8988T (cell line): ENCODE measurements at regions not wholly inside any gene's neighbourhood (a gene's known extent, or its start where the extent isn't known, plus 50 kb on each side); places are given as distances from the start of the nearest gene placed in this dataset.

Experiments used
- DNase-seq: peaks from one replicate; pipeline ENCODE4 v3.0.0; 2011

DNA sequence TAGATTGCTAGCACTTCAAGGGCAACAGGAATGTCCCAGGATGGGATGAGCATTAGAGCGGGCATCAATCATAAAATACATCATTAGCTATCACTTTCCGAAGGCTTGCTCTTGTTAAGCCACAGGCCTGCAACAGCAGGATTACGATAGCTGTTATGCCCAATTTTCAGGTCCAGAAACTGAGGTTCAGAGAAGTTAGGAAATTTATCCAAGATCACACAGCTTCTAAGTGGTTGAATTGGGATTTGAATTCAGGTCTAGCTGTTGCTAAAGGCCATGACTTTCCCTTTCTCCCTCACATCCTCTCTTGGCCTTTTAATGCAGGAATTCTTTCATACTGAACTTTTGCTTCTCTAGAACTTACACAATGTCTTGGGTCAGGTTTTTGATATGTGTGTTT, 119.4 kb upstream of the ERCC6L2 start:
- no peak for DNase-seq

DNA sequence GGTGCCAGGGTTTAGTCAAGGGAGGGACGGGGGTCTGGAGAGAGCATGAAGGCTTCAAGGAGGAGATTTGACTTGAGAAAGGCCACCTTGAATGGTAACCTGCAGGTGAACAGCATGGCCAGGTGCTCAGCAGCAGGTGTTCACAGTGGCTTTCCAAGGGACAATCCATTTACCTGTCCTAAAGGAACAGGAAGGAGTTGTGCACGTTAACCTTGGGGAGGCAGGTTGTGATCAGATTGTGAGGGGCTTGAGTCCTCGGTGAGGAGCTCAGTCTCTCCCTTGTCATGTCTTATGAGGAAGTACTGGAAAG, 120.1 kb upstream of the ERCC6L2 start:
- no peak for DNase-seq

DNA sequence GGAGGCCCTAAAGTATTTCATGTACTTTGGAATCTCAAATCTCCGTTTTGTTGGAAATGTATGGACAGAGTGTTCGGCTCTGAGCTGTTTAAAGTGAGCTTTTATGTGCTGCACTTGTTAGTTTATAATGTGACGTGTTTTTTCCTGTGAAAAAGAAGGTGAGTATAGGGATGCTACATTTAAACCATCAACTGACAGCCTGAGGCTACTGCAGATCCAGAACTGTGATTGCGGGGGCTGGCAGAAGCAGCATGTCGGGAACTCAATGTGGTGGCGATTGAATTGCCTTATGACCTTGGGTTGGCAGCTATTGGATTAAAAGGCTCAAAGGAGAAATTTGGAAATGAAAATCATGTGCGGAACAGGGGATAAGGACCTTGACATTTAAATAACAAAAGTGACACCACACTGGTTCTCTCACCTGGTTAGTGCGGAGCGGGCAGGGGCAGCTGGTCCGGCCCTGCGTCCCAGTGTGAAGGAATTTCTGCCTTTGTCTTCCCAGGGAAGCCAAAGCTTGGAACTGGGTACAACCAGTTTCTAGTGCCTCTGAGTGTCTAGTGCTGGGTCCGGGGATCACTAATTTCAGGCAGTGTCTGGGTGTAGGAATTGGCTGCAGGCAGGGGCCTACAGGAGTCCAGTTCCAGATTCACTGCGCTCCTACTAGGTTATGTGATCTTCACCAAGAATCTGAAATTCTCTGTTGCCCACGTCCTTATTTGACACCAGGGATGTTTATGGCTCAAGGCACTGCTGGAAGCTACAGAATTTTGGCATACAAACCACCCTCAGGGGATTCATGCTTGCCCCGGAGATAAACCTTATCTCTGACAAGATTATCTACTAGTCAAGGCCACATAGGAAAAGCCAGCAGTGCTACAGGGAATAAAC, 120.7 kb upstream of the ERCC6L2 start:
- no peak for DNase-seq

DNA sequence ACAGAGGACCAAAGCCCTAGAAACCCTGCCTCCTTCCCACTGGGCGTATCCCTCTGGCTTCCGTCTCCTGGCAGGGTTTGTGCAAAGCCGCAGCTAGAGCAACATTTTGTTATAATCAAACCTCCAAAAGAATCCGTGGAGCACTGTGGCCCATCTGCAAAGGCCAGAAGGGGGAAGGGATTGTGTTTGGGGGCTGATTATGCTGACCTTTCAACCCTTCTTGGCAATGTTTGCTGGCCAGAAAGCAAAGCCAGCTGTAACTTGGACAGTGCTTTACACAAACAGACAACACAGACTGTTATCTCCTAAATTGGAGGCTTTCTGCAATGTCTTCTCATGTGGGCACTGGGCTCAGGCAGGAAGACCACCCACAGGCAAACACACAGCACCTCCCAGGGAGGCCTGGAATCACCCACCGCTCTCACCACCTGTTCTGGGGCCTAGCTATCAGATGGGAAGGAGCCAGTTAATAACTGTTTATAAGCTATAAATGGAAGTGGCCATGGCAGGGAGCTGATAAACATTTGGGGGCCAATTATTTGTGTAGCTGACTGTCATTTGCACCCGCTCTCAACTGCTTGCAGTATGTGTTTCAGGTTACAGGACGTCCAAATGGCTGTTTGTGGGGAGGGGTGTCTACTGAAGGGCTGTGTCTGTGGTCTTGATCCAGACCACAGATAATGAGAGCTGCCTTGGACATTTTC, 121.6 kb upstream of the ERCC6L2 start:
- no peak for DNase-seq

DNA sequence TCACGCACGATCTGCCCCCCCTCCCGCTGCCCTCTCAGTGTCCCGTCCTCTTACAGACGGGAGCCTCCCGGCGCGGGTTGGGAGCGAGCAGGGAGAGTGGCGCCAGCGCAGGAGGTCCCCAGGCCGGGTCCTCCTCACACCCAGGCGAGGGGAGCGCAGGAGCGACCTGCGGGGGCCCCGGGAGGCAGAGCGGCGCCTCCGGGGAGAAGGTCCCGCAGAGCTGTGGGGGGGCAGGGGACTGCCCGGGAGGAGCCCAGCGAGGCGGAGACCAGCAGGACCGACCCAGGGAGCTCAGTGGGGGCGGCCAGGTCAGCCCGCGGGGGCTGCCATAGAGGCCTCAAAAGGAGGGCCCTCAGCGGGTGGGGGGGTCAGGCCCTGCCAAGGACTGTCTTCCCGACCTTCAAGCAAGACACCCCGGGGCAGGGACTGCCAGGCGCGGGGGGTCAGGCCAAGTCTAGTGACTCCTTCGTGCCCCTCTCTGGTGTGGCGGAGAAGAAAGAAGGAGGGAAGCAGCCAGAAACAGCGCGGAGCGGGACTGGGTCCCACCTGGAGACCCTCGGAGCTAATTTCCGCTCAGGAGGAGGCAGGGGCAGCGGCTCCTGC, 123.3 kb upstream of the ERCC6L2 start:
- no peak for DNase-seq

DNA sequence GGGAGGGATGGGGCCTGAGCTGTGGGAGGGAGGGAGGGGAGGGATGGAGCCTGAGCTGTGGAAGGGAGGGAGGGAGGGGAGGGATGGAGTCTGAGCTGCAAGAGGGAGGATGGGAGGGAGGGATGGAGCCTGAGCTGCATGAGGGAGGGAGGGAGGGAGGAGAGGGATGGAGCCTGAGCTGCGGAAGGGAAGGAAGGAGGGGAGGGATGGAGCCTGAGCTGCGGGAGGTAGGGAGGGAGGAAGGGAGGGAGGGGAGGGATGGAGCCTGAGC, 124.0 kb upstream of the ERCC6L2 start:
- no peak for DNase-seq

DNA sequence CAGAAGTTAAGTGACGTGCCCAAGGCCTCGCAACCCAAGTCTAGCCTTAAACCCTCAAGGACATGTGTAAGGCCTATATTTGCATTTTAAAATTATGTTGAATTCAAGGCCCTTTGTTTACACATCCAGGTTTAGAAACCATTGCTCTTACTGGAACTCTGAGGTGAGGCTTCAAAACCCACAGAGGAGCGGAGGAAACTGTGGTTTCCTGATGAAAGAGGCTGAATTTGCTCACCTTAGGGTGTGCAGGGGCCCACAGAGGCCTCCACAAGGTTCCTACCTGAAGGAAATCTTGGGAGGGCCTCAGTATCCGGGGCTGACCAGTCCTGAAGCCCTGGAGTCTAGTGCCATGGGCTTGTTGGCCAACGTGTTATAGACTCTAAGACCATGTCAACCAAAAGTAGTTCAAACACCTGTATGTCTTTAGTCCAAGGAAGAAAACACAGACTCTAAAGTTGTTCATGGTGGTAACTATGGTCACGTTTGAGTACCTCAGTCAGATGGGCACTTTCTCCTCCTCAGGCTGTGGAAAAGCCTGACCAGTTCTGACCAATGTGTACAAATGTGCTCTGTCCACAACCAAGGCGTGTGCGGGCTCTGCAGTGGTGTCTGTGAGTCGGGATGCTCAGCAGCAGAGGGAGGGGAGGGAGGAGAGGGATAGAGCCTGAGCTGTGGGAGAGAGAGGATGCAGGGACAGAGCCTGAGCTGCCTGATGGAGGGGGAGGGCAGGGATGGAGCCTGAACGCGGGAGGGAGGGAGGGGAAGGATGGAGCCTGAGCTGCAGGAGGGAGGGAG, 124.6 kb upstream of the ERCC6L2 start:
- no peak for DNase-seq

DNA sequence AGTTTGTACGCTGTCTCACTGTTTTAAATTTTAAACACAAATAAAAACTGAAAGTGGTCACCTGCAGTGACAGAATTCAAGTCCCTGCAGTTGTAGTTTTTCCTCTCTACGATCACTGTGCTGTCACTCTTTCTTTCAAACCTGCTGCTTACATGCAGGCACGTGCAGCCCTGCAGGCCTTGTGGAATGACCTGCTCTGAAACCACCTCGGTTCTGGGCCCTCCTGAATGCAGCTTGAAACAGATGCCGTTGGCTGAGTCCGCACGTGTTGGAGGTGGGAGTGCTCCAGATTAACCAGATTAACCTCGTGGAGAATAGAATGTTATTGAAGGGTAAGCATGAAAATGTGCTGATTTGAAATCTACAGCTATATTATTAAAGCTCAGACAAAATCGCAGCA, 126.0 kb upstream of the ERCC6L2 start:
- no peak for DNase-seq

DNA sequence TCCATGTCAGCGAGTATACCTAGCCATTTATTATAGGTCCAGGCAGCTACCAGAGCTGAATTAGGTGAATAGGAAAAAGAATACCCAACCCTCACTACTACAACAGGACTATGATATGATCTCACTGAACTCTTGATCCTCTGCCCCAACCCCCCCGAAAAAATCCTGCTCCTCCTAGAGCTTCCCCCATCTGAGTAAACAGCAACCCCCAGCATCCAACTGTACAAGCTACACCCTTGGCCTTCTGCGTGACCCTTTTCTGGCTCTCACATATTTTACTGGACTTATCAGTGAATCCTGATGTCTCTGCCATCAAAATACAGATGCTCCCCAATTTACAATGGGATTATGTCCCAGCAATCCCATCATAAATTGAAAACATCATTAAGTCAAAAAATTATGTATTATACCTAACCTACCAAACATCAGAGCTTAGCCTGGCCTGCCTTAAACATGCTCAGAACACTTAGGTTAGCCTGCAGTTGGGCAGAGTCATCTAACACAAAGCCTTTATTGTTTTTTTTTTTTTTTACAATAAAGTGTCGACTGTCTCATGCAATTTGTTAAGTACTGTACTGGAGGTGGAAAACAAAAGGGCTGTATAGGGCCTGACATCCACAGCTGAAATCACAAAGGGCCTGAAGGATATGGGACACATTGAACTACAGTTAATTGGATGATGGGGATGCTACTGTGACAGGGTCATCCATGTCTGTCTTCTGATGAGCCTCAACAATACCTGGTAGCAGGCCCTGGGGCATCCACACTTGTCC, 128.9 kb upstream of the ERCC6L2 start:
- no peak for DNase-seq

DNA sequence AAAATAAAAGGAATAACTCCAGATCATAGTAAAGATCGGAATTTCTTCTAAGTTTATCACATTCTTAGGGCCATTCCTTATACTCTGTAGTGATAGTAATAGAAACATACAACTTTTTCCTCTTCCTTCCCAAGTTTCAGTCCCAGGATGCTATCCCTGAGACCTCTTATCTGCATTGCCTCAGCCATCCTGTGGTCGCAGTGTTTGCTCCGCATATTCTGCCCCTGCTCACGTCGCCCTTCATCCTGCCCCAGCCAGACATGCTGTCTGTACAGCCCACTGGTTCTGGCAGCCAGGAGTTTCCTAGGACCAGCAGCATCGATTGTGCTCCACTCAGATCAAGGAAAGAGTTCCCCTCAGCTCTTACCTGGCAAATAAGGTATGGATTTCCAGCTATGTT, 132.7 kb upstream of the ERCC6L2 start:
- DNase-seq: no peak

DNA sequence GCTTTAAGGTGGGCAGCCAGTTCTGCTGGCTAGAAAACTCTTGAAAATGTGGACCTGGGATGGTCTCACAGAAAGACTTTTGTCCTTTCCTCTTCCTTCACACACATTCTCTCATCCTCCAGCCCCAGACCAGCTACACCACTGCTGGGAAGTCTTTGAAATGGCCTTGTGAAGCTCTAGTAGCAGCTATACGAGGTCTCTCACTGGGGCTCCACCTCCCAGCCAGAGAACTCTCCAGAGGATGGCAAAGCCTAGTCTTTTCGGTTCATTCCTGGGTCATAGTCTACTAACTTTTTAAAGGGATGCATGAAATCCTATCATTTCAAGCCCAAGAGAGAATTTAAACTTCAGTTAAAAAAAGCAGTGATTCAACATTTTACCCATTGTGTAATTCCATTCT, 133.9 kb upstream of the ERCC6L2 start:
- no peak for DNase-seq

DNA sequence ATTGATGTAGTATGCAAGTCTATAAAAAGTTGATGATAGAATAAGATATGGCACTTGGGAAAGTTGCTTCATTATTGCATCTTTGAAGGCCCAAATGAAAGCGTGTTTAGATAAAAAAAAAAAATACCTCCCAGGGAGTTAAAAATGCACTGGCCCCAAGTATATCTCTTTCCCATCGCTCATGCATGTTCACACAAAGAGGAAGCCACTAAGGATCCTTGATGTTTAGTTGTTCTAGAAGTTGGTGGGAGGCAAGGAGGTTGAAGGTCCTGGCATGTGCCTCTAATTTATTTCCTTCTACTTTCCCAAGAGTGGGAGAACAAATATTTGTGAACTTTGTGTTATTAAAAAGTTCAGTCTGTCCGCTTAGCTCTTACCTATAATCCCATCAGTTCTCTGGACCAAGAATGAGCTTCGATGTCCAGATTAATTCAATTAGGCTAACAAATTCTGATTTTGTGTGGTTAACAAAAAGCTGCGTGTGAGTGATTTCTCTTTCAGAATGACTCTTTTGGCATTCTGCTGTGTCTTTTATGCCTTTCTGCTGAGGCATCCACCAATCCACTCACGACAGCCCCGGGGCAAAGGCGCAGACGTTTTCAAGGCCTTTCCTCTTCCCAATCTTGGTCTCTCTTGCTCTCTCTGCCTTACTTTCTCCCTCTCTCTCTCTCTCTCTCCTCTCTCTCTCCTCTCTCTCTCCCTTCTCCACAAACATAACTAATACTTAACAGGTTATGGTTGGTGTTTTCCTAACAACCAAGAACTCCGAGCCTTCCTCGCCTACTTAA, 135.1 kb upstream of the ERCC6L2 start:
- no peak for DNase-seq

DNA sequence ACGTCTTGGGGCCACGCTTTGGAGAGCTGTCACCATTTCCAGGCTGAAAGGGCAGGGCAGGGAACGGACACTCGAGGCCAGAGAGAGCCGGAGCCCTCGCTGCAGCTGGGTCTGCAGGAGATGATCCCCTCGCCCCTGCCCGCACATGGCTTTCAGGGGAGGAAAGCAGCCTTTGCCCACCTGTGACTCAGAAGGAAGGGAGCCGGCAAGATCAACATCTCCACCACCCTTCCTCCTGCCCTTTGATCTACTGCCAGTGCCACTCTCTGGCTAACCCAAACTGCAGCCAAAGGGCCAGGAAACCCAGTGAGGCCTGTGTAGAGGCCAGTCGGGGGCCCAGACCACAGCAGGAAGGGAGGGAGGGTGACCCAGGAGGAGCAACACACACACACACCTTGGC, 137.1 kb upstream of the ERCC6L2 start:
- DNase-seq: no peak

DNA sequence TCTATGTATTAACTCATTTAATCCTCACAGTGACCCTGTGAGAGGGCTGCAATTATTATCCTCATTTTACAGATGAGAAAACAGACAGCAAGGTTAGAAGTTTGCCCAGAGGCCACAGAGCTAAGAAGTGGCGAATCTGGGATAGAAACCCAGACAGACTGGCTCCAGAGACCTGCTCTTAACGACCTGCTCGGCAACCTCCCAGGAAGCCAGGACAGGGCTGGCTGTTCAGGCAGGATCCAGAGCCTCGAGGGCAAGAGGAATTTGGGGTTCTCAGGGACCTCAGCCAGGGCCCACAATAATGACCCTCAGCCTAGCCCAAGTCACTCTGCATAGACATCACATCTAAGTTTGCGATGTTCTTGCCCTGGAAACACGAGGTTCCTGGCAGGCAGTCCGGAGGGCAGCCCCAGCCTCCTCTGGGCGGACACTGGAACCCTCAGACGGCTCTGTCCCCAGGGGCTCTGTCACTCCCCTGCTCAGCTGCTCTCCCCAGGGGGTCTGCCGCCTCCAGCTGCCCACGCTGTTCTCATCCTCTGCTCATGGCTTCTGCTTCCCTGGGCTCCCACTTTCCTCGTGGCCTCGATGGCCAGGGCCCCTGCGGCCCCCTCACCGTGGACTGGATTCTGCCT, 138.5 kb upstream of the ERCC6L2 start:
- no peak for DNase-seq

DNA sequence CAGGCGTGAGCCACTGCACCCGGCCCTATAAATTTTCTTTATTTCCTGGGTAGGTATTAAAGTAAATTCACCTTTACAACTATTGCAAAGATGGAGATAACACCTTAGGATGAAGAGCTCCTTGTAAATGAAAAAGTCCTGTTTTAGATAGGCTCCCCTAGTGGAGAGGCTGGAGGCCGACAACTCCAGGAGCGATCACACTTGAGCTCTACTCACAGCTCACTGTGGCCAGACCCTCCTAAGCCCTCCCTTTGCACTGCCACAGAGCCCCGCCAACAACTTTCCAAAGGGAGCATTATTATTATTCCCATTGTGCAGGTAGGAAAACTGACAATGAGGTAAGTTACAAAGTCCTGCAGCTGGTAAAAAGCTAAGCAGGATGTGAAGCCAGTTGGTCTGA, 139.1 kb upstream of the ERCC6L2 start:
- DNase-seq: no peak

DNA sequence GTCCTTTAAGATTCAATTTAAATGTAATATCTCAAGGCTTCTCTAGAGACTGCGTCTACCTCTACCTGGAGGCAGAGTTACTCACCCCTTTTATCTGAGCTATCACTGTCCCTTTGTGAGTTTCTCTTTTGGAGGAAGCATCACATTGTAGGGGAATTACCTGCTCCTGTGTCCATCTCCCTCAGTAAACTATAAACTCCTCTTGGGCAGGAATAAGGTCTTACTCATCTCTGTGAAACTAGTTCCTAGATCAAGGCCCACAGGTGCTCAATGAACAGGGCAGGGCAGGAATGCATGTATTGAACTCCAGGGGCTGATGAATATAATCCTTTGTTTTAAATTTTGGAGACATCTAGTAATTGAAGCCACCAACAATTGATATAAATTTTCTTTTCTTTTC, 139.8 kb upstream of the ERCC6L2 start:
- no peak for DNase-seq

DNA sequence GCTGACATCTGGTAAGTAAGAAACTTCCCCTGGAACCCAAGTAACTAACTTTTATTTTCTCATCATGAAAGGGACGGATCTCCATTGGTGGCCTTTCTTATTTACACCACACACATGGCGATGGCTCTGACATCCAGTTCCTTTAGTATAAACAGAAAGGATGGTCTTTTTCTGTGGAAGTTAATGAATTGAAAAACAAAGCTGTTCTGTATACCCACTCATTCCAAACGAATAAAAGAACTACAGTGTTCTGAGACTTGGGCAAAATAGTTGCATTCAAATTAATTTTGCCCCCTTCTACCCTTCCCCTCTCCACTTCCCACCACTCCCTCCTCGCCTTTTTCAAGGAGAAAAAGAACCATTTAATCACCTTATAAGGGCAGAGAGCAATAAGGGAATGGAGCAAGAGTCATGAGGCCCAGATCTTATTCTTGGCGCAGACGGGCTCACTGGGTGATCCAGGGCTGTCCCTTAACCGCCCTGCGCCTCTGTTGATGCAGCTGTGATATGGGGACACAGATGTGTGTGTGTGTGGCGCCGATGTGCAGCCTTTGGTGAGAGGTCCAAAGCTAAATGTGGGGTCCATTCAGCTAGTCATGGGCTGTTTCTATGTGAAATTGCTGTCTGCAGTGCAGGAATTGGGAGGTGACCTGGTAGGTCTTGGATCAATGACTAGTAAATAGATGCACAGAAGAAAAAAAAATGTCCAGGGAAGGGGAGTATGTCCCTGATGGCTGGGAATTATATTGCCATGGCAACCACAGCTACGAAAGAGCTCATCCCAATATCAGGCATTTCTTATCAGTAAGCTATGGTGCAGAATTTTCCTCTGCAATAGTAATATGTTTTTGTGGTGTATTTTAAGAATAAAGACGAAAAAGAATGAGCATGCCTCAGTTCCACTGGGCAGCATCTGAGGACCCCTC, 141.5 kb upstream of the ERCC6L2 start:
- DNase-seq: no peak

DNA sequence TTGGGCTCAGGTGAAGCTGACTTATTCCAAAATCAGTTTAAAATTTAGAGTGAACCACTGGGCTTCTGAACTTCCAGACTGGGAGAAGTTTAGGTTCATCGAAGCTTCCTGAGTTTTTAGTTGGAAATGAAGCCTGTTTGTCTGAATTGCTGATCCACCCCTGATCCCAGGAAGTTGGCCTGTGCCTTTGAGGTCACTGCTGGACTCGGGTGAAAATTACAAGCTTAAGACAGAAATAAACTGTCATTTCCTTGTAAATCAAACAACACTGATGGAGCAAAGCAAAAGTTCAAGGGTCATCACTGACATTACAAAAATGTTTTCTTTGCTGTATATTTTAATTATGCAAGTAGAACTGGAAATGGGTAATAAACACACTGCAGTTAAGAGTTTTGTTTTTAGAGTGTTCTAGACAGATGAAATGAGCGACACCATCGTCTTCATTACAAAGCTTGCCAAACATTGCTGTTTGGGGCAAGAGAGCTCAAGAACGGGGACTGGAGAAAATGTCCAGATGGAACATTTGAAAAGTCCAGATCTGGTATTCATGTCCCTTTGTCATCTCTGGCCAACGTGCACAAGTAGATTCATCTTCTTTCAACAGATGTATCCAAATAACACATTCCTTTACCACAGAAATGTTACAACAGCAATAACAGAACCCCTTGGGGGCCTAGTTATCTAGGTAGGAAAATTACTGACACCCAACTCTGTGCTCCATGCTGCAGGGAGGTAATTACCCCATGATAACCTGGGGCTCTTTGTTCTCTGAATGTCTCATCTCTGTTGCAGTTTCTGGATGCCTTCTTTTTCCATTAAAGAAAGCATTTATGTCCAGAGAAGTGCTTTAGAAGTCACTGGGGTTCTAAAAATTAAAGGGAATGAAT, 142.4 kb upstream of the ERCC6L2 start:
- DNase-seq: no peak

DNA sequence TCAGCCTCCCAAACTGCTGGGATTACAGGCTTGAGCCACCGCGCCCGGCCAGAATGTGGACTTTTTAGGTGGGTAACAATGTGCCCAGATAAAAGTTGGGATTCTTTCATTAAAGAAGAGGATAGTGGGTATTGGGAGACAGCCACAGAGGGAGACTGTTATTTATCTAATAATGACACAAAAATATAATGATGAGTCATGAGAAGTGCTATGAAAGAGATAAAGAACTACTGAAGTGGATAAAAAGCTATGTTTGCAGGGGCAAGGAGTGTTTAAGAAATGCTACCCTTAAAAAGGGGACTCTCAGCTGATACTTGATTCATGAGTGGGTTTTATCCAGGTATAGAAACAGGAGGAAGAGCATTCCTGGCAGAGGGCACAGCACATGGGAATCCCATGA, 143.6 kb upstream of the ERCC6L2 start:
- no peak for DNase-seq
